Neural cell (in vitro differentiated cells): ENCODE measurements at regions not wholly inside any gene's neighbourhood (a gene's known extent, or its start where the extent isn't known, plus 50 kb on each side); places are given as distances from the start of the nearest gene placed in this dataset.

Source experiments
- EP300 ChIP-seq: fragments of 450-650 bp; conservative IDR thresholded peaks from 2 replicates; pipeline ENCODE4 v1.6.1; 2014; ENCODE audit warnings: antibody characterized with exemption, mild to moderate bottlenecking, moderate library complexity; ENCODE audit not compliant: poor library complexity, severe bottlenecking
- EZH2 ChIP-seq: fragments of 200-600, 300-800 bp; shearing (Covaris generic), sonication (generic); IDR thresholded peaks from 2 replicates; pipeline ENCODE4 v1.6.1; 2014; ENCODE audit warnings: antibody characterized with exemption, low read length, borderline replicate concordance, mild to moderate bottlenecking; ENCODE audit not compliant: insufficient read depth, poor library complexity, severe bottlenecking
- MXI1 ChIP-seq: fragments of 450-650 bp; conservative IDR thresholded peaks from 2 replicates; pipeline ENCODE4 v1.6.1; 2014; ENCODE audit warnings: antibody characterized with exemption, mild to moderate bottlenecking; ENCODE audit not compliant: poor library complexity, severe bottlenecking
- POLR2AphosphoS5 ChIP-seq: IDR thresholded peaks from 2 replicates; pipeline ENCODE4 v1.6.1; 2012
- RAD21 ChIP-seq: fragments of 450-650 bp; conservative IDR thresholded peaks from 2 replicates; pipeline ENCODE4 v1.6.1; 2014; ENCODE audit warnings: antibody characterized with exemption, mild to moderate bottlenecking, moderate library complexity
- SMC3 ChIP-seq: fragments of 450-650 bp; conservative IDR thresholded peaks from 2 replicates; pipeline ENCODE4 v1.6.1; 2014; ENCODE audit warnings: antibody characterized with exemption, mild to moderate bottlenecking, moderate library complexity; ENCODE audit not compliant: poor library complexity
- TAF1 ChIP-seq: IDR thresholded peaks from 2 replicates; pipeline ENCODE4 v1.6.1; 2012; ENCODE audit warnings: low read depth
- TF ChIP-seq, protein P1 (sequence below): fragments of 450-650 bp; IDR thresholded peaks from 2 replicates; pipeline ENCODE4 v1.5.1; 2014; ENCODE audit warnings: antibody characterized with exemption, mild to moderate bottlenecking, moderate library complexity; ENCODE audit not compliant: poor library complexity, severe bottlenecking
- TF ChIP-seq, protein P2 (sequence below): IDR thresholded peaks from 2 replicates; pipeline ENCODE4 v1.6.1; 2012; ENCODE audit warnings: borderline replicate concordance

DNA sequence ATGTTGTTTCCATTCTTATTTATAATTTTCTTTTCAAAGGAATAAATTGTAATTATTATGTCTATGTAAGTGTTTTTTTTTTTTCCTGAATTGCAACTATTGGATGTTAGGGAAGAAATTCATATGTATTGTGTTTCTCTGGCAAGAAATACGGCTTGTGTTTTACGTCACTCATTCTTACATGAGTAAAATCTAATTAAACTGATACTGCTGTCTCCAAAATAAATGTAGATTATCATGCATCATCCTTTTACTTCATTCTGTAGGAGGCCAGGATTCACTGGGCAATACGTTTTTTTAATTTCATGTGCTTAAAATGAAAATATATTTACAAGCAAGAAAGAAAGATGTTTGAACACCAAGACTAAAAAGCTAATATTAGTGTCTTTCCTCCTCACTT is 590.8 kb downstream of the OTOL1 start:
- TF ChIP-seq, protein P1, sequence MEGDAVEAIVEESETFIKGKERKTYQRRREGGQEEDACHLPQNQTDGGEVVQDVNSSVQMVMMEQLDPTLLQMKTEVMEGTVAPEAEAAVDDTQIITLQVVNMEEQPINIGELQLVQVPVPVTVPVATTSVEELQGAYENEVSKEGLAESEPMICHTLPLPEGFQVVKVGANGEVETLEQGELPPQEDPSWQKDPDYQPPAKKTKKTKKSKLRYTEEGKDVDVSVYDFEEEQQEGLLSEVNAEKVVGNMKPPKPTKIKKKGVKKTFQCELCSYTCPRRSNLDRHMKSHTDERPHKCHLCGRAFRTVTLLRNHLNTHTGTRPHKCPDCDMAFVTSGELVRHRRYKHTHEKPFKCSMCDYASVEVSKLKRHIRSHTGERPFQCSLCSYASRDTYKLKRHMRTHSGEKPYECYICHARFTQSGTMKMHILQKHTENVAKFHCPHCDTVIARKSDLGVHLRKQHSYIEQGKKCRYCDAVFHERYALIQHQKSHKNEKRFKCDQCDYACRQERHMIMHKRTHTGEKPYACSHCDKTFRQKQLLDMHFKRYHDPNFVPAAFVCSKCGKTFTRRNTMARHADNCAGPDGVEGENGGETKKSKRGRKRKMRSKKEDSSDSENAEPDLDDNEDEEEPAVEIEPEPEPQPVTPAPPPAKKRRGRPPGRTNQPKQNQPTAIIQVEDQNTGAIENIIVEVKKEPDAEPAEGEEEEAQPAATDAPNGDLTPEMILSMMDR: no peak
- TF ChIP-seq, protein P2, sequence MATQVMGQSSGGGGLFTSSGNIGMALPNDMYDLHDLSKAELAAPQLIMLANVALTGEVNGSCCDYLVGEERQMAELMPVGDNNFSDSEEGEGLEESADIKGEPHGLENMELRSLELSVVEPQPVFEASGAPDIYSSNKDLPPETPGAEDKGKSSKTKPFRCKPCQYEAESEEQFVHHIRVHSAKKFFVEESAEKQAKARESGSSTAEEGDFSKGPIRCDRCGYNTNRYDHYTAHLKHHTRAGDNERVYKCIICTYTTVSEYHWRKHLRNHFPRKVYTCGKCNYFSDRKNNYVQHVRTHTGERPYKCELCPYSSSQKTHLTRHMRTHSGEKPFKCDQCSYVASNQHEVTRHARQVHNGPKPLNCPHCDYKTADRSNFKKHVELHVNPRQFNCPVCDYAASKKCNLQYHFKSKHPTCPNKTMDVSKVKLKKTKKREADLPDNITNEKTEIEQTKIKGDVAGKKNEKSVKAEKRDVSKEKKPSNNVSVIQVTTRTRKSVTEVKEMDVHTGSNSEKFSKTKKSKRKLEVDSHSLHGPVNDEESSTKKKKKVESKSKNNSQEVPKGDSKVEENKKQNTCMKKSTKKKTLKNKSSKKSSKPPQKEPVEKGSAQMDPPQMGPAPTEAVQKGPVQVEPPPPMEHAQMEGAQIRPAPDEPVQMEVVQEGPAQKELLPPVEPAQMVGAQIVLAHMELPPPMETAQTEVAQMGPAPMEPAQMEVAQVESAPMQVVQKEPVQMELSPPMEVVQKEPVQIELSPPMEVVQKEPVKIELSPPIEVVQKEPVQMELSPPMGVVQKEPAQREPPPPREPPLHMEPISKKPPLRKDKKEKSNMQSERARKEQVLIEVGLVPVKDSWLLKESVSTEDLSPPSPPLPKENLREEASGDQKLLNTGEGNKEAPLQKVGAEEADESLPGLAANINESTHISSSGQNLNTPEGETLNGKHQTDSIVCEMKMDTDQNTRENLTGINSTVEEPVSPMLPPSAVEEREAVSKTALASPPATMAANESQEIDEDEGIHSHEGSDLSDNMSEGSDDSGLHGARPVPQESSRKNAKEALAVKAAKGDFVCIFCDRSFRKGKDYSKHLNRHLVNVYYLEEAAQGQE: no peak
- TF ChIP-seq EP300 (no peak), EZH2 (no peak), RAD21 (no peak), POLR2AphosphoS5 (no peak), TAF1 (no peak), MXI1 (no peak), SMC3 (no peak)
